OCI-LY7 (cell line): ENCODE measurements at regions not wholly inside any gene's neighbourhood (a gene's known extent, or its start where the extent isn't known, plus 50 kb on each side); places are given as distances from the start of the nearest gene placed in this dataset.

Experiments used
- BruUV-seq: library from RNA; stranded (reverse); fragments of 400-500 nt; replicated peaks from 2 replicates; lab custom pipeline; 2021; lab: Mats Ljungman, UMichigan
- CTCF ChIA-PET: fragments of 300-600 bp; sonication (Branson Sonifier 250); formaldehyde crosslinking; loops from one replicate; lab custom pipeline; 2022; ENCODE audit warnings: antibody characterized with exemption; ENCODE audit not compliant: unreplicated experiment; lab: Charles Lee
- POLR2A ChIA-PET: fragments of 300-600 bp; sonication (Branson Sonifier 250); formaldehyde crosslinking; loops from one replicate; lab custom pipeline; 2022; ENCODE audit warnings: antibody characterized with exemption; lab: Charles Lee
- DNase-seq: peaks from one replicate; pipeline ENCODE4 v3.0.0-alpha.2; 2015; ENCODE audit warnings: low spot score
- H2AFZ ChIP-seq: fragments of 200-600 bp; sonication (generic), shearing (Covaris generic); 2 replicates; pipeline ENCODE4 v1.6.1; 2014; ENCODE audit warnings: mild to moderate bottlenecking, antibody characterized with exemption, low read length, moderate library complexity
- H3K27ac ChIP-seq: fragments of 200-600 bp; sonication (generic); 2 replicates; pipeline ENCODE4 v1.5.1; 2014; ENCODE audit warnings: mixed run types, low read depth, mild to moderate bottlenecking, moderate library complexity, low read length, inconsistent platforms; ENCODE audit not compliant: poor library complexity, severe bottlenecking
- H3K36me3 ChIP-seq: fragments of 200-600 bp; sonication (generic); 2 replicates; pipeline ENCODE4 v1.6.1; 2014; ENCODE audit warnings: mild to moderate bottlenecking, antibody characterized with exemption, low read length, moderate library complexity, mixed read lengths; ENCODE audit not compliant: insufficient read depth
- H3K4me1 ChIP-seq: fragments of 200-600 bp; sonication (generic); 2 replicates; pipeline ENCODE4 v1.5.1; 2014; ENCODE audit warnings: mild to moderate bottlenecking, low read length; ENCODE audit not compliant: insufficient read depth, poor library complexity, severe bottlenecking
- H3K4me2 ChIP-seq: fragments of 200-600 bp; sonication (generic); 2 replicates; pipeline ENCODE4 v1.6.1; 2014; ENCODE audit warnings: mild to moderate bottlenecking, low read length
- H3K4me3 ChIP-seq: fragments of 200-600 bp; sonication (generic); 2 replicates; pipeline ENCODE4 v1.5.1; 2014; ENCODE audit warnings: mild to moderate bottlenecking, low read depth, low read length; ENCODE audit not compliant: poor library complexity, severe bottlenecking
- H3K79me2 ChIP-seq: fragments of 200-600 bp; sonication (generic); 2 replicates; pipeline ENCODE4 v1.6.1; 2016; ENCODE audit warnings: low read depth, mild to moderate bottlenecking, low read length, moderate library complexity, mixed read lengths; ENCODE audit not compliant: insufficient read depth
- H3K9me2 ChIP-seq: fragments of 200-600 bp; sonication (generic); 2 replicates; pipeline ENCODE4 v1.6.1; 2016; ENCODE audit warnings: mild to moderate bottlenecking, low read length, mixed read lengths; ENCODE audit not compliant: insufficient read depth
- H3K9me3 ChIP-seq: fragments of 200-600 bp; sonication (generic); 2 replicates; pipeline ENCODE4 v1.6.1; 2014; ENCODE audit warnings: mild to moderate bottlenecking, mixed run types, low read length, mixed read lengths
- H4K20me1 ChIP-seq: fragments of 200-600 bp; sonication (generic); 2 replicates; pipeline ENCODE4 v1.6.1; 2014; ENCODE audit warnings: mild to moderate bottlenecking, antibody characterized with exemption, low read length, moderate library complexity, mixed read lengths; ENCODE audit not compliant: insufficient read depth
- CTCF ChIP-seq: fragments of 200-600 bp; sonication (generic); conservative IDR thresholded peaks from 2 replicates; pipeline ENCODE4 v1.5.1; 2014; ENCODE audit warnings: mild to moderate bottlenecking, antibody characterized with exemption, low read length, moderate library complexity, mixed read lengths
- EZH2phosphoT487 ChIP-seq: fragments of 200-600 bp; sonication (generic); IDR thresholded peaks from 2 replicates; pipeline ENCODE4 v1.6.1; 2018; ENCODE audit warnings: low read depth, borderline replicate concordance, mild to moderate bottlenecking, mixed run types, antibody characterized with exemption, low read length, moderate library complexity, mixed read lengths
- intact Hi-C: fragments of 100-400 bp; cut with micrococcal nuclease; formaldehyde crosslinking; loops from one replicate; pipeline ENCODE4 v1.10.0; 2022; ENCODE audit not compliant: unreplicated experiment

GRCh38 chr4:180394730-180395129 is 1848.5 kb upstream of the TENM3 start:
- no TSS peak for BruUV-seq
- H3K79me2 ChIP-seq: no peaks in the 10 kb centered on the region

GRCh38 chr4:180398564-180398963 is 1844.6 kb upstream of the TENM3 start:
- TF ChIP-seq CTCF (no peak), EZH2phosphoT487 (no peak)
- no peak overlapping the region for H3K4me2 ChIP-seq
- no peaks in the 10 kb centered on the region for H3K9me3 ChIP-seq
- no peak overlapping the region for H3K27ac ChIP-seq
- no peaks in the 10 kb centered on the region for H3K4me1 ChIP-seq
- no peaks in the 10 kb centered on the region for H3K36me3 ChIP-seq
- no peaks in the 10 kb centered on the region for H3K9me2 ChIP-seq
- DNase-seq: no peak
- no peak overlapping the region for H2AFZ ChIP-seq
- H3K4me3 ChIP-seq: no peak overlapping the region
- BruUV-seq: no TSS peak
- H3K79me2 ChIP-seq: no peaks in the 10 kb centered on the region
- H4K20me1 ChIP-seq: no peaks in the 10 kb centered on the region
- ChIA-PET POLR2A (no interaction called here), CTCF (no interaction called here)
- intact Hi-C loops: no loop called here

More at GRCh38 chr4:180394730-180395129, 1848.5 kb upstream of the TENM3 start:
- H3K9me3 ChIP-seq: no peaks in the 10 kb centered on the region
- H3K4me3 ChIP-seq: no peak overlapping the region
- ChIA-PET CTCF (no interaction called here), POLR2A (interaction anchor here (0.6 kb wide), 1 partner anchor 317 kb away, joined by 3 read pairs; no protein-coding TSS in a partner anchor)
- H3K4me2 ChIP-seq: no peak overlapping the region
- no peaks in the 10 kb centered on the region for H3K9me2 ChIP-seq
- H4K20me1 ChIP-seq: no peaks in the 10 kb centered on the region
- no peaks in the 10 kb centered on the region for H3K36me3 ChIP-seq
- no peak for TF ChIP-seq CTCF
- no peak overlapping the region for H2AFZ ChIP-seq
- H3K4me1 ChIP-seq: no peaks in the 10 kb centered on the region
- H3K27ac ChIP-seq: no peak overlapping the region
- DNase-seq: no peak
- intact Hi-C loops: no loop called here

- H3K4me2 ChIP-seq: no peak overlapping the region
- CTCF ChIA-PET: no interaction called here
Measured at GRCh38 chr4:180407275-180407885, 1835.8 kb upstream of the TENM3 start.

More at GRCh38 chr4:180407275-180407885, 1835.8 kb upstream of the TENM3 start:
- Histone ChIP-seq H3K9me2 (no peaks in the 10 kb centered on the region), H3K9me3 (no peaks in the 10 kb centered on the region), H3K36me3 (no peaks in the 10 kb centered on the region), H3K27ac (no peak overlapping the region), H4K20me1 (no peaks in the 10 kb centered on the region), H2AFZ (no peak overlapping the region), H3K4me1 (no peaks in the 10 kb centered on the region), H3K79me2 (no peaks in the 10 kb centered on the region), H3K4me3 (no peak overlapping the region)
- no peak for DNase-seq
- no TSS peak for BruUV-seq
- TF ChIP-seq EZH2phosphoT487 (no peak), CTCF (no peak)
- POLR2A ChIA-PET: interaction anchor here (0.6 kb wide), 1 partner anchor 811 kb away, joined by 3 read pairs; no protein-coding TSS in a partner anchor
- intact Hi-C loops: no loop called here
